Limb (tissue), 2 donors: ENCODE measurements at regions not wholly inside any gene's neighbourhood (a gene's known extent, or its start where the extent isn't known, plus 50 kb on each side); places are given as distances from the start of the nearest gene placed in this dataset.

Experiments
- DNase-seq, 2 donors: peaks; one replicate each; pipeline ENCODE4 v3.0.0-alpha.2; 2016; ENCODE audit errors: extremely low spot score in 2 of 2

DNA sequence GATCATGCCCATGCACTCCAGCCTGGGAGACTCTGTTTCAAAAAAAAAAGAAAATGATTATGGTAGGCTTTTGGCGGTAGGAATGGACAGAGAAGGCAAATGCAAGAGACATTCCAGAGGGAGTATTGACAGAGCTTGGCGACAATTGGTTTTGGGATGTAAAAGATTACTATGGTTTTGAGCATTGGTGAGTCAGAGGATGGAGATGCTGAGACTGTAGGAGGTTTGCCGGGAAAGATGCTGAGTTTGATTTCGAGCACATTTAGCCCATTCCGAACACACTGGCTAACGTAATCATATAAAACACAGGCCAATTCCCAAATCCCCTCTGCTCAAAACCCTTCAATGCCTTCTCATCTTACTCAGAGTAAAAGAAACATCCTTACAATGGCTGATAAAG lies 161.6 kb upstream of the MKLN1 start:
- no peak for DNase-seq

DNA sequence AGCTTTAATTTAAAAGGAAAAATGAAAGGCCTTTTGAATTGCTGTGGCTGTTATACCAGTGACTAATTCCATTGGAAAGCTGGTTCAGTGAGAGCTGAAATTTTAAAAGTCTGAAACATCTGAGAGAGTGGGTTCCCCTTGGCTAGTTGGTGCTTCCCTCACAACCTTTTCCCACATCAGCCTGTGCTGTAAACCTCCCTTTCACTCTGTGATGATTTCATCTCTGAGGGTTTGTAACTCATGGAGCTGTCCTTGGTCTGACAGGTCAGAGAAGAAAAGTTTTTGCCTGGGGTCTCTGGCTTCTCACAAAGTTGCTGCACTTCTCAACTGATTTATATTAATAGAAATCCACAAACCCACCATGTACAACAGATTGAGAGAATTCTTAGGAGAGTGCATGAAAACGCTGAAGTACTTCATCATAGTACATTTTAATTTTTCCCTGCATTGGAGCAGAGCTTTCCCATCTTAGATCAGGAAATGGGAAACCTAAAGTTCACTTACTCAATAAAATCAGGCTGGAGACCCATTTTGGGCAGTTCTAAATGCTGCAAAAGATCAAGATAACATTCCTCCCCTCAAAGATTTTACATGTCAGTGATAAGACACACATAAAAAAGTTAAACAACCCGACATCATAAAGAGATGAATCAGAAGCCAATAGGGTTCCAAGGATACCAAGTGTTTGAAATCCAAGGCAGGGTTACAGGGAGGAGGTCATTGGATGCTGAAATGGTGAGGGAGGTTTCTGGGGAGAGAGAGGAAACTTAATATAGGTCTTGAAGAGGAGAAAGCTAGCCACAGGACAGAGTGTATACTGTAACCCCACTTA lies 157.0 kb upstream of the MKLN1 start:
- DNase-seq: no peak

DNA sequence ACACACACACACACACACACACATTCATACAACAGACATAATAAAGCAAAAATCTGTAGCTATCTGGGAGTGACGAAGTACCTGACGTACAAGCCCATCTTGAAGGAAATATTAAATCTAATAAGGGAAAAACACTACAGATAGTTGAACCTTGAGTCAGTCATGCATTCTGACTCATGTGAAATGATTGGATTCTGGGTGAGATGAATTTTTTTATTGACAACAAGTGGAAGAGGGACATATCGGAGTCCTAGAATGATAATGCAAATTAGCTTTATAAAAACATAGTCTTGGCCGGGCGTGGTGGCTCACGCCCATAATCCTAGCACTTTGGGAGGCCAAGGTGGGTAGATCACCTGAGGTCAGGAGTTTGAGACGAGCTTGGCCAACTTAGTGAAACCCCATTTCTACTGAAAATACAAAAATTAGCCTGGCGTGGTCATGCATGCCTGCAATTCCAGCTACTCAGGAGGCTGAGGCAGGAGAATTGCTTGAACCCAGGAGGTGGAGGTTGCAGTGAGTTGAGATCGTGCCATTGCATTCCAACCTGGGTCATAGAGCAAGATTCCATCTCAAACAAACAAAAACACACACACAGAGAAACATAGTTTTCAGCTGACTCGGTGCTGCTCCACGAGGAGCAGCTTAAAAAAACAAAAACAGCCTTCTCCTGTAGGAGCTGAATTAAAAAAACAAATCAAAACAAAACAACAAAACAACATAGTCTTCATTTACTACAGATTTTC lies 154.4 kb upstream of the MKLN1 start:
- DNase-seq: no peak

DNA sequence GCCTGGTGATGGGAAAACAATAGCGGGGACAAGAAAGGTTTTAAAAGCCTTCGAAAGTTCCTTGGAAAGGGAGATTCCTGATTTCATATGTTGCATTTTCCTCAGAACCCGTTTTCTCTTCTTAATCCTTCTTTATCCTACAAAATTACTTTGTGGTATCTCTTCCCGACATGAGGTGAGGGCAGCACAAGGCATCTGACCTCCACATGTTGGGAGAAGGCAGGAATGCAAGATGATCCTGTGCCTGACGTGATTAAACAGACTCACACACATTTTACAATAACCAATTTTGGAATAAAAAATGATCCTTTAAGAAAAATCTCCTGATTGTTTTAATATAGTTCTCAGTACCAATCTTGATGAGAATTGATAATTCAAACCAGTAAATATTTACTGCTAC lies 153.3 kb upstream of the MKLN1 start:
- no peak for DNase-seq

DNA sequence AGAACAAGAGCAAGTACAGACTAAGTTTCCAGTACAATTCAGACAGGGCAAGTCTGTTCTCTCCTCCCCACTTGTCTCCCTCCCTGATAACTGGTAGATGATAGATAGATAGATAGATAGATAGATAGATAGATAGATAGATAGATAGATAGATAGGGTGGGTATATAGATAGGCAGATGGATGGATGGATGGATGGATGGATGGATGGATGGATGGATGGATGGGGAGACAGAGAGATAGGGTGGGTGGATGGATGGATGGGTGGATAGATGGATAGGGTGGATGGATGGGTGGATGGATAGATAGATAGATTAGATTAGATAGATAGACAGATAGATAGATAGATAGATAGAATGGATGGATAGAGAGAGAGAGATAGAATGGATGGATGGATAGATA lies 152.8 kb upstream of the MKLN1 start:
- DNase-seq: no peak

DNA sequence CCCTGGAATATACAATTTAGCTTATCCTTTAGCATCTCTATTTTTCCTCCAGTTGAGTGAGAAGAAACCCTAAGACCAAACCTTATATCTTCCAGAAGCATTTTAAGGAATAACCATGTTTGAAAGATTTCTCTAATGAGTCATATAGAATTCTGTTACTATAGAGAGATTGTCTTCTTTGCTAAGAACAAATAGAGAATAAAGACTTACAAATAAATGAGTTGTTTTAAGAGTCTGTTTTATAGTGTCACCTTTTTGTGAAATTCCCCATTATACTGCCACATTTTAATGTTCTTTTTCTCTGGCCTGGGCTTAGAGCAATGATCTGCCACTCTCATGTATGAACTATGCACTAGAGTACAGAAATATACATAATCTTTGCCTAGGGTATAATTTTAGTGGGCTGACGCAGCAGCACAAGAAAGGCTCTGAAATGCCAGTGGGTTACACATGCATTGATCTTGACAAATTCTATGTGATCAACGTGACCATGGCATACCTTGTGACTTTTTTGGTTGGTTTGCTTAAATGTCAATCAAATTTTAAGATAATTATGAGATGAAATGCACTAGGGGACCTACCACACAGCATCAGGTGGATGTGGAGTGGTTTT lies 145.1 kb upstream of the MKLN1 start:
- no peak for DNase-seq

DNA sequence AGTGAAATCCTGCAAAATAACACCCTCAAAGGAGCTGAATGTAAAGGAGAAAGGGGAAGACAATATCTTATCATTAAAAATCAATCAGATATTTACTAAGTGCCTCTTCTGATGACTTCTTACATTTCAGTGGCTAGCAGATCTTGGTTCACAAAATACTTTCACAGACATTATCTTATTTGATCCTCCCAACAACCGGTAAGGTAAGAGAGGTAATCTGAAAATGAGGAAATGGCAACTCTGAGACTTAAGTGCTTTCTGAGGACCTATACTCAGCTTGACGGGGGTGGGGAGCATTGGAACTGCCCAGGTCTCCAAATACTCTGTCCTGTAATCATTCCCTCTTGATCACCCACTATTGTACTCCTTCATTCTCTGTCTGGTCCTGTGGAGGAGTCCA lies 144.6 kb upstream of the MKLN1 start:
- DNase-seq: no peak

DNA sequence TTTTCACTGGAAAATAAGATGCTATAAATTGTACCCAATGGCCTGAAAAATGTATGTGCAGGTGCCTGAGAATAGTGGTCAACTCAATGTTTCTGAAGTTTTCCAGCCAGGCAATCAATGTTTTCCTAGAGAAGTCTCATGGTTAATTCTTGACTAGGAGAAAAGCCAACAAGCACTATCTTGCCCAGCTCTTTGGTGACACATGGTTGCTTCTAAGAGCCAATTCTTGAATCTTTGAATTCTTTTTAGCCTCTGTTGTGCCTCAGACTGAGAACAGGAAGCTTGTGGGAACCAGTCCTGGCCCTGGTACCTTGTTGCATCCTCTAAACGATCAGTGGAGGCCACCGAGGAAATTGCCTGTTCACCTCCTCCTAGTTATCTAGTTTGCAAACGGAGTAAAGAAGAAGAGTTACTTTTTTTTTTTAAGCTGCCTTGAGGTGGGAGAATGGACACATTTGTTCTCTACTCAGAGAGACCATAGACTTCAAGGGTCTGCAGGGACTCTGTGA lies 144.0 kb upstream of the MKLN1 start:
- DNase-seq: no peak

DNA sequence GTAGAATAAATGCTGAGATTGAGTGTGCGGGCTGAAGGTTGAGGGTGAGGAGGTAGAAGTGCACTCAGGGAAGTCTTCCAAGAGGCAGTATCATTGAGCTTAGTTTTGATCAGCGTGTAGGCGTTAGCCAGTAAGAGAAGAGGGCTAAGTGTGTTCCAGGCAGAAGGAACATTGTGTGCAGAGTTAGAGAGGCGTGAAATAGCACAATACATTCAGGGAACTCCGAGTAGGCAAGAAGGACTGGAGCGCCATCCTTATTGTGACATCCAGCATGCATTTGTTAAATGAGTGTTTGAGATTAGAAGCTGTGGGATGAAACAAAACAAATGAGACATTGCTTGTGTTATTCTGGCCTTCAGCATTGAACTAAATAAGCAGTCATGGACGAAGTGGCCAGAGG lies 140.9 kb upstream of the MKLN1 start:
- no peak for DNase-seq

DNA sequence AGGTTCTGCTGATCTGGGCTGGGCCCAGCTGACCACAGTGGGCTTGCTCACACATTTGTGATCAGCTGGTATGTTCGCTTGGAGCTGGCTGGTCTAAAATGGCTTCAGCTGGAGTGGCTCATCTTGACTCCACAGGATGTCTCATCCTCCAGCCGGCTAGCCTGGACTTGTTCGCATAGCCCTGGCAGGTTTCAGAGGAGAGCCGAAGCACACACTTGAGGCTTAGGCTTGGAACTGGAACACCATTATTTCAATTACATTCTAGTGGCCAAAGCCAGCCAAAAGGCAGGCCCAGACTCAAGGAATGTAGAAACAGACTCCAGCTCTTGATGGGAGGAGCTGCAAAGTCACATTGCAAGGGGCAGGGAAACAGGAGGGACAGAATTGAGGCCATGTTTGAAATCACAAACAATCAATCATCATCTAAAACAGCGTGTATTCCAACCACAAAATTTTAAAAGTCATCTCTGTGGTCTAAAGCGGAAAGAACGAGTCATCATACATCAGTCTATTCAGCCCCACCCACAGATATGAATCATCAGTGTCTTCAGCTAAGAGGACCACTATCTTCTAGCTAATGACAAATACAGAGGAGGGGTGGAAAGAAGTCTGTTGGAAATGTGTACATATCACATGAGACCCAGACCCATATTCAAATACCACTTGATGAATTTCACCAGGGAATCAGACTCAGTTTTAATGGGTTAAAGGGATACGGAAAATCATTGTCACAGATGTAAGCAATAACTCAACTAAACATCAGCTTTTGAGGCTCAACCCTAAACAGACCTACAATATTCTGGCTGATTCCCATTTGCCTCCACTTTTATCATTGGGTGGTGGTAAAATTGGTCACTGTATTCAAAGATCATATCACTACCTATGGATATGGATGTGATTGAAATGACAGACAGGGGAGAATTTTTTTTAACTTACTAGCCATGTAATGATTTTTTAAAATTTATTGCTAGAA lies 139.0 kb upstream of the MKLN1 start:
- DNase-seq: no peak

DNA sequence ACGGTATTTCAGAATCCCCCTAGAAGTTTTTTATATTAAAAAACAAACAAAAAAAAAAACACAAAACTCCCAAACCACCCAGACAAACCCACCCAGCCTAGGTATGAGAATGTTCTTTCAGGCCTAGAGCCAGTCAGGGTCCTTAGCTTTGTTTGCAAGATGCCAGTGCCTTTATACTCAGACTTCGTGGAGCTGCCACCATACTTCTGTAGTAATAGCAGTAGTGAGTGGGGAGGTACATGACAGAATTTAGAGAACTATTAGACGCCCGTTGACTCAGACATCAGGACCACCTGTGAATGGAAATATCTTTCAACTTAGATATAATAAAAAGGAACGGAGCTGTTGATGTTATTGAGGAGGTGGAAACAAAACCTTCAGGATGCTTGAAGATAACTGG lies 138.2 kb upstream of the MKLN1 start:
- DNase-seq: no peak

DNA sequence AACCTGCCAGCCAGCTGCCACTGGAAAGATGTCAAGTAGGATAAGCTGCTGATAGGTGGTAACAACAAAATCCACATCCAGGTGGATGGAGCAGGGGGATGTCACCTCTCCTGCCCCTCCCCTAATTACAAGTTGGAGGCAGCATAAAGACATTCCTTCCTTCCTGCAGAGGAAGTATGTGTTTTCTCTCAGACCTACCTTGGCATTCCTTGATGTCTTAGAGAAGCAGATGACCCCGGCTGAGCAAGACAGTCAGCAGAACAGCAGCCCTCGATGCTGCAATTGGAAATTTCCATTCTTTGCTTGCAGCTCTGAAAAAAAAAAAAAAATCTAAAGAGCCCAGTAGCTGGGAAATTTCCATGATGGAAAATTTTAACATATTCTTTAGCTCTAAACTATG lies 137.5 kb upstream of the MKLN1 start:
- DNase-seq: no peak

DNA sequence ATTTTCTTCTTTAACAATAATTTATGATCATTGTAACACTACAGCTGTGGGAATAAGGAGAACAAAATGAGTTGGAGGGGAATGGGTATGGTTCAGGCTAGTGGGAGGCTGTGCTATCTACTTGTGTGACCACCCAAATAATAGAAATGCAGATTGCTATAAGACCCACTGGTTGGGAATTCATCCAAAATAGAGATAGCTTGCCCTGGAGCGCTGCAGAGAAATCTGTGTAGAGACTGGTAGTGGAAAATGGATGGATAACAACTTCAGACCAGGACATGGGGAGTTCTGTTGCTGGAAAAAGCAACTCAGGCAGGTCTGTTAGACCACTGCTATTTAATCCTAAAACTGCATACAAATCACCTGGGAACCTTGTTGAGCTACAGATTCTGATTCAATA lies 137.1 kb upstream of the MKLN1 start:
- DNase-seq: no peak

DNA sequence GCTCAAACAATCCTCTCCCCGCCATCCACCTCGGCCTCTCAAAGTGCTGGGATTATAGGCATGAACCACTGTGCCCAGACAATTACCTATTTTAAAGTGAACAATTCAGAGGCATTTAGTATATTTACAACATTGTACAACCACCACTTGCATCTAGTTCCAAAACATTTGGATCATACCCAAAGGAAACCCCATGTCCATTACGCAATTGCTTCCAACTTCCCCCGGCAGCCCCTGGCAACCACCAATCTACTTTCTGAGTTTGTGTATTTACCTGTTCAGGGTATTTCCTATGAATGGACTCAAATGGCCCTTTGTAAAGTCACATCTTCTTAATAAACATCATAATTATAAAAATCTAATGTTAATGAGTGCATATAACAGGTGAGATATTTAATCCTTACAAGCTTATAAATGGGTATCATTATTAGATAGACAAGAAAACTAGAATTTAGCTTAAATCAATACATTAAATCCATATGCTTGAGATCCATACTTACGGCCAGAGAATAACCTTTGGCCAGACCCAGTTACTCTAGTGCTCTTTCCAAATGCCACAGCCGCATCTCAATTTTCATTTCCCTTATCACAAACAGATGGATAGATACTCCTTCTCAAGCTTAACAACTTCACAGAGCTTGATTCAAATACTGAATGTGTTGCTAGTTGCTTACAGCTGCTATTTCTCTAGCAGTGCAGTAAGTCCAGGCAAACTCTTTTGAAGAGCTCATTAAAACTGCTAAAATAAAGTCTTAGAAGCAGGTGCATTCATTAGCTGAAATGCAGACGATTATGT lies 133.4 kb upstream of the MKLN1 start:
- DNase-seq: no peak

DNA sequence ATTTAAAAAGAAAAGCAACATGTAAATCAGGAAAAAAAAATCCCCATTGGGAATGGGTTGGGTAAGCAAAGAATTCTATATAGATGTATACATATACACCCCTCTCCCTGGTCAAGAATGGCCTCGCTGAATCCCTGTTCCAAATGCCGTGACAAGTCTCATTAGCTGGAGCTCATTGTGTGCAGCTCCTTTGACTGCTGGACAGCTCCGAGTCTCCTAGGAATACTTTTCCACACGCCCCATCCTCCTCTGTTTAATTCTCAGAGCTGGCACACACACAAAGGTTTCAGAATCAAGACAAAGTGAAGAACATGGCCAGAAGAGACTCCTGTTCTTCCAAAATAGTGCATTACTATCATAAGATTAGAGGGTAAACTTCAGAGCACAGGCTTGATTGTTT lies 130.9 kb upstream of the MKLN1 start:
- peak in 1 of 2 donors; percentile 28 for DNase-seq

DNA sequence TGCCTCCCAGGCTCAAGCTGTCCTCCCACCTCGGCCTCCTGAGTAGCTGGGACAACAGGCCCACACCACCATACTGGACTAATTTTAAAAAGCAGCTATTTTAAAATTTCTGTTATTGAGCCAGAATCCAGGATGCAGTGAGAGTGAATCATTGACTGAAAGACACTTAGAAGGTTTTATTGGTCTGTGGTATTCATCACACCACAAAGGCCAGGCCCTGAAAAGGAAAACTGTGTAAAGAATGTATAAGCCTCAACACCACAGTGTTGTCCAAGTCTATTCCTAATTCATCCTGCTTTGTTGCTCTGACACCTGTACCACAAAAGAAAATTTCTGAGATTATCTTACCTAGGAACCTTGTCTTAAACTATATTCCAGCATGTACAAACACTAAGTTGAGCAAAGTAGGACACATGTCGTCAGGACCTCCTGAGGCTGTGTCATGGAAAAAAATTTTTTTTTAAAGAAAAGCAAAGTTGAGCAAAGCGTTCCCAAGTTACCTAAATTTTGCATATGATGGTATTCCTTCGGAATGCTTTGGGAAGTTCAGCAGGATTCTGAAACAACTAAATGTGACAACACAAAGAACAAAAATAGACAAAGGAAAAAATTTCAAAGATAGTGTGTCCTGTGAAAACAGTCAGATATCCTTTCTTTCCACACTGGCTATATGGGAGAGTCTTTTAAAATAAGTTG lies 129.6 kb upstream of the MKLN1 start:
- no peak for DNase-seq

DNA sequence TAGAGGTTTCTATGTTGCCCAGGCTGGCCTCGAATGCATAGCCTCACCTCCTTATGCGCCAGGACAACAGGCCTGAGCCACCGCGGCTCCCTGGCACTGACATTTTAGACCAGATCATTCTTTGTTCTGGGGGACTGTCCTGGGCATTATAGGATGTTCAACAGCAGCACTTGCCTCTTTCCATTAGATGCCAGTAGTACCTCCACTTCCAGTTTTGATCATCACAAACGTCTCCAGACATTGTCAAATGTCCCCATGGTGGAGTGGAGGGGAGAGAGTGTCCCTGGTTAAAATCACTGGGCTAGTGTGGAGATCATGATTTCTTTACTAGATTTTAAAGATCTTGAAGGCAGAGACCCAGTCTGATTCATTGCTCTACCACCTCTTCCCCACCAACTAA lies 125.2 kb upstream of the MKLN1 start:
- no peak for DNase-seq

DNA sequence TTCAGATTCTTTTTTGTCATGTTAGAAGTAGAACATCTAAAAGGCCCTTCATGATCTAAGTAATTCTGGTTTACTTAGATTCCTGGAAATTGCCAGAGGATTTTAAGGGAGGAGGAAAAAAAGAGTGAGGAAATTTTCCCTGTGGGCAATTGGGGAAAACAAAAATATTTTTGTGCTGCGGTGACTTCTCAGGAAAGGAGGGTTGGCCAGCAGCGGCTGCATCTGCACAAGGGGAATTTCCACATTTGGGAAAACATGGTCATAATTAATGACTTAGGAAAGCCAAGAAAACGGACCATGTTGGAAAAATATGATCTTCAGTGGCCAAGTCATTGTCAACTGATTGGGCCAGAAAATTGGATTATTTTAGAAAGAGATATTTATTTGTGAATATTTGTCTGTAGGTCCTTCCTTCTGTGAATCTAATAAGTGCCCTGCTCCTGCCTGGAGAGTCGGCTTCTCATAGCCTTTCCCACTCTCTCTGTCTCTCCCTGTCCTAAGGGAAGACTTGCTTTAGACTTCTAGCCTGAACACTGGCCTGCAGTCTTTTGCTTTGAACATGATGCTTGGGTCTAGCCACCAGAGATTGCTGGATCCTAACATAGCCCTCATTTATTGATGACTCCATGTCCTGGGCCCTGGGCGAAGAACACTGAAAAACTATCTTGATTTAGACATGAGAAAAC lies 124.2 kb upstream of the MKLN1 start:
- no peak for DNase-seq

DNA sequence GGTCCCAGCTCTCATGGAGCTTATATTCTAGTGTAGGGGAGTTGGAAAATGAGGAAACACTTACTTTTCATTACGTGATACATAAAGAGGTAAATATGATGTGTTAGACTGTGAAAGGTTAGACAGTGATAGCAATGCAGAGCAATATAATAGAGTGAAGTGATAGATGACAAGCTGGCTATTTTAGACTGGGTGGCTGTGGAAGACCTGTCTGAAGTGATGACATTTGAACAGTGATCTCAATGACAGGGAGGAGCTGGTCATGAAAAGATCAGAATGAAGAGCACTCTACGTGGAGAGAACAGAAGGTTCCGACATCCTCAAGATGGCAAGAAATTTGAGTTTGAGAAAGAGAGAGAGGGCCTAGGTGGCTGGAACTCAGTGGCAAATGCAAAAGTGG lies 118.9 kb upstream of the MKLN1 start:
- DNase-seq: no peak
